Coronary artery (tissue), 2 donors: ENCODE measurements at regions not wholly inside any gene's neighbourhood (a gene's known extent, or its start where the extent isn't known, plus 50 kb on each side); places are given as distances from the start of the nearest gene placed in this dataset.
"Not testable (repeated sequence)": the region's sequence is repeated elsewhere in the genome, so short reads cannot be mapped to it uniquely, and the experiment has no call there.

Source experiments
- DNase-seq: peaks from one replicate; pipeline ENCODE4 v3.0.0-alpha.2; 2017; ENCODE audit warnings: low spot score
- H3K27ac ChIP-seq, 2 donors: fragments of 200-600 bp; sonication (generic); one replicate each; pipeline ENCODE4 v1.5.1; 2016 to 2019
- H3K4me3 ChIP-seq: fragments of 200-600 bp; sonication (generic); 2 replicates; pipeline ENCODE4 v1.5.1; 2016; ENCODE audit warnings: mild to moderate bottlenecking, moderate library complexity
- CTCF ChIP-seq: fragments of 200-600 bp; sonication (generic); IDR thresholded peaks from one replicate; pipeline ENCODE4 v1.5.1; 2019; ENCODE audit warnings: antibody characterized with exemption

- TF ChIP-seq CTCF = no peak
These were observed 96.3 kb downstream of the PTPRS start for GRCh38 chr19:5244351-5244750.

GRCh38 chr19:5243878-5244277 is 96.7 kb downstream of the PTPRS start:
- DNase-seq = no peak
- Histone ChIP-seq H3K4me3 (no peak overlapping the region), H3K27ac (no peak overlapping the region)
- TF ChIP-seq CTCF = no peak

More at GRCh38 chr19:5244351-5244750, 96.3 kb downstream of the PTPRS start:
- H3K27ac ChIP-seq = no peak overlapping the region
- no peak for DNase-seq
- H3K4me3 ChIP-seq = no peak overlapping the region

GRCh38 chr19:5241896-5242295 is 98.7 kb downstream of the PTPRS start:
- DNase-seq, H3K4me3 ChIP-seq, H3K27ac ChIP-seq: not testable (repeated sequence)

GRCh38 chr19:5240011-5240410 is 100.6 kb downstream of the PTPRS start:
- no peak overlapping the region for H3K27ac ChIP-seq
- no peak for DNase-seq

GRCh38 chr19:5238700-5239099 is 101.9 kb downstream of the PTPRS start:
- H3K27ac ChIP-seq = no peak overlapping the region
- no peak overlapping the region for H3K4me3 ChIP-seq
- no peak for TF ChIP-seq CTCF
- no peak for DNase-seq

More at GRCh38 chr19:5240011-5240410, 100.6 kb downstream of the PTPRS start:
- no peak for TF ChIP-seq CTCF
- no peak overlapping the region for H3K4me3 ChIP-seq

- TF ChIP-seq CTCF = no peak
- H3K4me3 ChIP-seq = no peak overlapping the region
- no peak for DNase-seq
- H3K27ac ChIP-seq = no peak overlapping the region
These were observed 102.6 kb downstream of the PTPRS start for GRCh38 chr19:5237939-5238480.

GRCh38 chr19:5237190-5237780 is 103.3 kb downstream of the PTPRS start:
- no peak overlapping the region for H3K27ac ChIP-seq
- no peak for DNase-seq
- H3K4me3 ChIP-seq = no peak overlapping the region
- TF ChIP-seq CTCF = no peak
